ENCODE measurements at regions not wholly inside any gene's neighbourhood (a gene's known extent, or its start where the extent isn't known, plus 50 kb on each side); places are given as distances from the start of the nearest gene placed in this dataset.

DNA sequence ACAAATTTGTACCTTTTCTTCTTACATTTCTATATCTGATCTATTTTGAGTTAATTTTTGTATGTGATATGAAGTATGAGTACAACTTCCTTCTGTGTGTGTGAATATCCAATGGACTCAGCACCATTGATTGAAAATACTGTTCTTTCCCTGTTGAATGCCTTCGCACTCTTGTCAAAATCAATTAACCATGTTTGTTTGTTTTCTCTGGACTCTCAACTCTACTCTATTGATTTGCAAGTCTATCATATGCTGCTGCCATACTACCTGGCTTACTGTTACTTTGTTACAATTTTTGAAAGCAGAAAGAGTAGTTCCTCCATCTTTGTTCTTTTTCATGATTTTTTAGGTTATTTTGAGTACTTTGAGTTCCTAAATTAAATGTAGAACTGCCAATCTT, 1437.4 kb upstream of the SPRY2 start:
- no CpG with 5 or more reads among the region's 1 CpG for WGBS (ENCODE audit: insufficient coverage)
- H3K27me3 Mint-ChIP-seq (ENCODE audit: low read depth in 3 of 3): peaks cover 0 to 2% (median 0%) of the 10 kb centered on the region in 3 donors

DNA sequence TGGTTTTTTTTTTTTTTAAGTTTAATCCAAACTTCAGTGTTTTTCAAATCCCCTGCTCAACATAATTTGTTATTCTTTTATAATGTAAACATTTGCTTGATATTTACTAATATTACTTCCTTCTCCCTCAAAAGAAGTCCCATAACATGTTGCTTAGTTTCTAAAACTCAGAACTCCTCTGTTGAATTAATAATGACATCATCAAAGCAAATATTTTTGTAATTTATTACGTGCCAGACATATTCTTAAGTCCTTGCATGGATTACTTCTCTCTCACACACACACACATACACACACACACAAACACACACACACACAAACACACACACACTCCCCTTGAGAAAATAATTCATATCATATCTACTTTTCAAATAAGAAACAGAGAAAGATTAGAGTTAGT, 1432.3 kb upstream of the SPRY2 start:
- TF ChIP-seq, protein P1, sequence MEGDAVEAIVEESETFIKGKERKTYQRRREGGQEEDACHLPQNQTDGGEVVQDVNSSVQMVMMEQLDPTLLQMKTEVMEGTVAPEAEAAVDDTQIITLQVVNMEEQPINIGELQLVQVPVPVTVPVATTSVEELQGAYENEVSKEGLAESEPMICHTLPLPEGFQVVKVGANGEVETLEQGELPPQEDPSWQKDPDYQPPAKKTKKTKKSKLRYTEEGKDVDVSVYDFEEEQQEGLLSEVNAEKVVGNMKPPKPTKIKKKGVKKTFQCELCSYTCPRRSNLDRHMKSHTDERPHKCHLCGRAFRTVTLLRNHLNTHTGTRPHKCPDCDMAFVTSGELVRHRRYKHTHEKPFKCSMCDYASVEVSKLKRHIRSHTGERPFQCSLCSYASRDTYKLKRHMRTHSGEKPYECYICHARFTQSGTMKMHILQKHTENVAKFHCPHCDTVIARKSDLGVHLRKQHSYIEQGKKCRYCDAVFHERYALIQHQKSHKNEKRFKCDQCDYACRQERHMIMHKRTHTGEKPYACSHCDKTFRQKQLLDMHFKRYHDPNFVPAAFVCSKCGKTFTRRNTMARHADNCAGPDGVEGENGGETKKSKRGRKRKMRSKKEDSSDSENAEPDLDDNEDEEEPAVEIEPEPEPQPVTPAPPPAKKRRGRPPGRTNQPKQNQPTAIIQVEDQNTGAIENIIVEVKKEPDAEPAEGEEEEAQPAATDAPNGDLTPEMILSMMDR (IDR thresholded peaks at IDR 0.05): no peak
- H4K20me1 ChIP-seq (ENCODE audit: insufficient read depth, low read length): no peaks in the 10 kb centered on the region
- H3K9ac ChIP-seq (ENCODE audit: insufficient read depth, low read length, poor library complexity, severe bottlenecking): no peak overlapping the region
- Mint-ChIP-seq H3K4me1 (no peaks in the 10 kb centered on the region), H3K27me3 (ENCODE audit: low read depth in 3 of 3) (peaks cover 0 to 2% (median 0%) of the 10 kb centered on the region in 3 donors), H3K27ac (no peak overlapping the region), H3K4me3 (no peak overlapping the region), H3K36me3 (no peaks in the 10 kb centered on the region), H3K9me3 (peaks cover 0 to 5% (median 0%) of the 10 kb centered on the region in 7 donors)
- DNase-seq: no peak
- H3K9me3 ChIP-seq (replicated peaks in 1 of 2; ENCODE audit: control insufficient read depth in 1 of 2, insufficient read depth in 1 of 2, low read length in 2 of 2): no peaks in the 10 kb centered on the region
- no CpG with 5 or more reads among the region's 1 CpG for WGBS (ENCODE audit: insufficient coverage)
- H3K4me3 ChIP-seq (replicated peaks in 1 of 3; ENCODE audit: low read depth in 2 of 3, low read length in 3 of 3): no peak overlapping the region
- no peak overlapping the region for H3K27ac ChIP-seq (ENCODE audit: low read depth in 1 of 2, low read length in 2 of 2)
- H3K4me2 ChIP-seq (replicated peaks; ENCODE audit: extremely low read depth, low read length, poor library complexity, severe bottlenecking): no peak overlapping the region
- H2AFZ ChIP-seq (ENCODE audit: insufficient read depth, low read depth, low read length, poor library complexity, severe bottlenecking): no peak overlapping the region
- intact Hi-C loops (cut with micrococcal nuclease): no loop called here
- H3K79me2 ChIP-seq (ENCODE audit: insufficient read depth, low read length): no peaks in the 10 kb centered on the region
- no peaks in the 10 kb centered on the region for H3K4me1 ChIP-seq (ENCODE audit: control insufficient read depth in 1 of 2, insufficient read depth in 2 of 2, low read length in 2 of 2)
- no peaks in the 10 kb centered on the region for H3K27me3 ChIP-seq (ENCODE audit: control insufficient read depth in 2 of 2, insufficient read depth in 2 of 2, low read length in 2 of 2)
- no peaks in the 10 kb centered on the region for H3K36me3 ChIP-seq (replicated peaks in 1 of 2; ENCODE audit: control insufficient read depth in 1 of 2, insufficient read depth in 2 of 2, low read length in 2 of 2)

More for the DNA sequence above, 1437.4 kb upstream of the SPRY2 start:
- intact Hi-C loops (cut with micrococcal nuclease): no loop called here
- Histone ChIP-seq H3K9ac (ENCODE audit: insufficient read depth, low read length, poor library complexity, severe bottlenecking) (no peak overlapping the region), H3K4me3 (replicated peaks in 1 of 3; ENCODE audit: low read depth in 2 of 3, low read length in 3 of 3) (no peak overlapping the region), H3K36me3 (replicated peaks in 1 of 2; ENCODE audit: control insufficient read depth in 1 of 2, insufficient read depth in 2 of 2, low read length in 2 of 2) (no peaks in the 10 kb centered on the region), H4K20me1 (ENCODE audit: insufficient read depth, low read length) (no peaks in the 10 kb centered on the region), H3K27me3 (ENCODE audit: control insufficient read depth in 2 of 2, insufficient read depth in 2 of 2, low read length in 2 of 2) (no peaks in the 10 kb centered on the region), H2AFZ (ENCODE audit: insufficient read depth, low read depth, low read length, poor library complexity, severe bottlenecking) (no peak overlapping the region), H3K4me2 (replicated peaks; ENCODE audit: extremely low read depth, low read length, poor library complexity, severe bottlenecking) (no peak overlapping the region), H3K79me2 (ENCODE audit: insufficient read depth, low read length) (no peaks in the 10 kb centered on the region), H3K9me3 (replicated peaks in 1 of 2; ENCODE audit: control insufficient read depth in 1 of 2, insufficient read depth in 1 of 2, low read length in 2 of 2) (no peaks in the 10 kb centered on the region), H3K4me1 (ENCODE audit: control insufficient read depth in 1 of 2, insufficient read depth in 2 of 2, low read length in 2 of 2) (no peaks in the 10 kb centered on the region), H3K27ac (ENCODE audit: low read depth in 1 of 2, low read length in 2 of 2) (no peak overlapping the region)
- H3K36me3 Mint-ChIP-seq: no peaks in the 10 kb centered on the region
- no peak for DNase-seq
- TF ChIP-seq, protein P1 (IDR thresholded peaks at IDR 0.05): no peak
- no peaks in the 10 kb centered on the region for H3K4me1 Mint-ChIP-seq
- no peak overlapping the region for H3K27ac Mint-ChIP-seq
- no peak overlapping the region for H3K4me3 Mint-ChIP-seq
- H3K9me3 Mint-ChIP-seq: peaks cover 0 to 5% (median 0%) of the 10 kb centered on the region in 7 donors

All from CD14-positive monocyte (primary cell).